GM21515 (cell line): ENCODE measurements at regions not wholly inside any gene's neighbourhood (a gene's known extent, or its start where the extent isn't known, plus 50 kb on each side); places are given as distances from the start of the nearest gene placed in this dataset.

Source experiments
- ATAC-seq: cut with Tn5 transposase; IDR thresholded peaks from one replicate; pipeline ENCODE4 v1.9.1; 2021; ENCODE audit not compliant: unreplicated experiment

- no peak for ATAC-seq
These were observed 50.0 kb upstream of the BET1 start for GRCh38 chr7:94054130-94054529.

DNA sequence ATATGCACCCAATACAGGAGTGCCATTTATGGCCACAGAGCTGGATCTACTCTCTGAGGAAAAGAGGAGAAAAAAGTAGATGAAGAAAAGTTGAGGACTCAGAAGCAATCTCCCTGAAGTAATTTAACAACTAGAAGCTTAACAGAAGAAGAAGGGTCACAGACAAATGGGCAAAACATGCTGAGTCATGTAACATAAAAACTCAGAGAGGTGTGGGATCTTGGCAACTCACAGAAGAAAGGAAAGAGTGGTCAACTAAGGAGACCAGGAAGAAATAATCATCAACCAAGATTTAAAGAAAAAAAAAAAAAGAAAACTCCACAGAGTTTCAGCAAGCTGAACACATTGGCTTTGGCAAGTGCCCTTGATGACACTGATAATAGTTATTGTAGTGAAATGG lies 51.8 kb upstream of the BET1 start:
- ATAC-seq = no peak

DNA sequence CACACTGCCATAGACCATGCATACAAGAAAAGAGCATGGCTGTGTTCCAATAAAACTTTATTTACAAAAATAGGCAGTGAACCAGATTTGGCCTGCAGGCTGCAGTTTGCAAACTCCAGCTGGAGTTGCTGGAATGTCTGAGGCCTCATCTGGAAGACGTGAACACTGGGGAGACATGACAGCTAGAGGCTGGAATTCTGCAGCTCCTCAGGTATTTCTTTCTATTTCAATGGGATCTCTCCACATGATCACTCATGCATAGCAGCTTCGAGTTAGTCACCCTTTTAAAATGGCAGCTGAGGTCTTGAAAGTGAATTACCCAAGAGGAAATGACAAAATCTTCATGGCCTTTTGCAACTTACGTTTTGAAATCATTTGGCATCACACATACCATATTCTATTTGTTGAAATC lies 52.6 kb upstream of the BET1 start:
- no peak for ATAC-seq

- ATAC-seq = no peak
These were observed 53.8 kb upstream of the BET1 start for GRCh38 chr7:94057955-94058354.

- ATAC-seq = peak; percentile 71
These were observed 55.6 kb upstream of the BET1 start for GRCh38 chr7:94059746-94060145.

- ATAC-seq = no peak
These were observed 56.6 kb upstream of the BET1 start for GRCh38 chr7:94060752-94061151.

DNA sequence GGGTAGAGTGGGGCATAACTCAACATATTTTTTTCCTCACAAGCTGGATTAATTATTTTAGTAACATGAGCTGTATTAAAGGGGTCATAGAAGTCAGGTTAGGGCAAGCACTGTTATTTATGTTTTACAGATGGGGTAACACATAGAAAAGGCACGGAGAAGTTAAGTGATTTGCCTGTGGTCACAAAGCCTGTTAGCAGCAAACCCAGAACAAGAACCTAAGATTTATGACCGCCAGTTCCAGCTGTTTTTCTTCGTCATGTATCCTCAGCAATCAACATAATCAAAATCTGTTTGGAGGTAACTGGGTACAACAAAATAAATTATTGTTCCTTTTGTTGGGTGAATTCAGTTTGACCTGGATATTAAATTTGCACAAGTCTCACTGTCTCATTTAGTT lies 57.2 kb upstream of the BET1 start:
- no peak for ATAC-seq

GRCh38 chr7:94062372-94062771 lies 58.2 kb upstream of the BET1 start:
- ATAC-seq = no peak

GRCh38 chr7:94064541-94065191 lies 60.5 kb upstream of the BET1 start:
- ATAC-seq = no peak

- ATAC-seq = no peak
These were observed 62.9 kb upstream of the BET1 start for GRCh38 chr7:94067047-94067446.

DNA sequence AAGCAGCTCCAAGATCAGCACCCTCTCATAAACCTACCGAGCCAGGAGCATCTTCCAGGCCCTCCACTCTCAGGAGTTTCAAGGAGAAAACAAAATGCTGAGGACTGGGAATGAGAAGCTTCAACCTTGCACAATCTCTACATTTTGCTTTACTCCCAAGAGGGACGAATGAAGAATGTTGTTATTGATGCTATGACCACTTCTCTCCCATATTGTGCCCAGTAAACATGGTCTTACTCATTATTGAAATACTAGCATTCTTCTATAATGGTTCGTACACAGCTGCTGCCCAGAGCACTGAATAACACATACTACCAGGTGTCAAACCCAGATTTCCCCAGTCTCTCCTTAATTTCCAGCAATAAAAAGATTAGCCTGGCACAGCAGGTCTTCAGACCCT lies 63.4 kb upstream of the BET1 start:
- no peak for ATAC-seq

- peak; percentile 66 for ATAC-seq
These were observed 65.1 kb upstream of the BET1 start for GRCh38 chr7:94069162-94069739.

- ATAC-seq = no peak
These were observed 76.4 kb upstream of the BET1 start for GRCh38 chr7:94080551-94080950.

GRCh38 chr7:94082126-94082525 lies 78.0 kb upstream of the BET1 start:
- ATAC-seq = no peak

DNA sequence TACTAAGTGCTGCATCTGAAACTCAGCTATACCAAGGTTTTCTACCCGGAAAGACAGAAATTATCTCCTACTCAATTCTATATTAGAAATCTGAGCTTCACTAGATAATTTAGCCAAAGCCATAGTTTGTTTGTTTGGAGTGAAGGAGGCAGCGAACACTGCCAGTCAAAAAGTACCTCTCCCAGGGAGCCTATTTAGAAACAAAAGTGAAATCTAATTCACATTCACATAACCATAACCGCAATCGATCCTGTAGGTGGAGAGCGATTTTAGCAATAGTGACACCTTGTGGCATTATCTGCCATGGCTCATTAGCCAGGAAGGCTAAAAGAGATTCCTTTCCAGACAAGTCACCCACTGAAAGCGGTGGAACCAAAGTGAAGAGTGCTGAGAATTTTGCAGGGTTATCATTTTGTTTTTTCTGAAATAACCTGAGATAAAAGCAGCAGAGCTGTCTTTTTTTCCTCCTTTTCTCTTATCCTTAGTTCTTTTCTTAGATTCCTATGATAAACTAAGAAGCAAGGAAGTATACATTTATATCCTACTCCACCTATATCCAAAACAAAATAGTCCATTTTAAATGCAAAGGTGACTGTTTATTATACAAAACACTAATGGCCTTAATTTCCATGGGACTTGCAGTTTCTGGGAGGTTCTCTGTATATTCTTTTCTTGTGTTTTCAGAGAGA lies 83.7 kb upstream of the BET1 start:
- peak; percentile 98 for ATAC-seq

- no peak for ATAC-seq
These were observed 84.4 kb upstream of the BET1 start for GRCh38 chr7:94088560-94088959.

- ATAC-seq = no peak
These were observed 85.7 kb upstream of the BET1 start for GRCh38 chr7:94089806-94090205.

DNA sequence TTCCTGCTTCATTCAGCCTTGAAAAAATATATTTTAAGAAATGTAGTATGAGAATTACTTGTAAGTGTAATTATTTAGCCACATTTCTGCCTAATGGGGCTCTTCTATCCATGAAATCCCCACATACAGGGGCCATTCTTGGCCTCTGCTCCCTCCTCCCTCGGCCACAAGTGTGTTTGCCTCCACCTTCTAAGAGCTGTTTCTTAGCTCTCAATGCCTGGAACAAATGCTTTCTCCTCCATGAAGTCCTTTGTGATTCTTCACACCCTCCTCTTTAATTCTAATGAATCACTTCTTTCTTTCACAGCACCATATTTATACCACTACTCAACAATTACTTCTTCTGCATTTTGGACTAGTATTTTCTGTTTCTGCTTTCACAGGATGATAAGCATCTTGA lies 88.8 kb upstream of the BET1 start:
- ATAC-seq = no peak

- ATAC-seq = no peak
These were observed 90.1 kb upstream of the BET1 start for GRCh38 chr7:94094298-94094697.

DNA sequence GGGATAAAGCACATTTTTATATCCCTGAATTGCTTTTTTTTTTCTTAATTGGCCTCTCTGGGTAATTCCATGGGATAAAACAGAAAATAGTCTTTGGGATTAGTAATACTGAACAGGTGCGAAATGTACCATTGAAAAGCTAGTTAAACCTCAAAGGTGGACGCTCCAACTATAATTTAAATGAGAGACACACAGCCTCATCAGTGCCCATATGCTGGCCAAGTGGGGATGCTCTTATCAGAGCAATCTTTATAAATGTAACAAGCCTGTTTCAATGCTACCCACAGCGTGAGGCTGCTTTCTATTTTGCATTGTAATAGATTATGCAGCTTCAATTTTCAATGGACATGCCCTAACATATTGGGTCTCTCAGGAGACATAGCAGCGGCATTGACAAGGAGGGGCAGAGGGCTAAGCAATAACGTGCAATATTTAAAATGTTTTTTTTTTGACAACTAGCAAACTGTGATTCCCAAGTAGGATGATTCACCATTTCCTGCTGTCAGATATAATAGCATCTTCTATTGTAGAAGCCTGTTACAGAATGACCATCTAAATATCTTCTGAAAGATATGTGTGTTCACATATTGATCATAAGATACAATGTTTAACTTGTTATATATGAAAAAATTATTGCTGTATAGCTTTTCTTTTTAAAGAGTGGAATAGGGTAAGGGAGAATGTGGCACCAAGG lies 91.3 kb upstream of the BET1 start:
- no peak for ATAC-seq

DNA sequence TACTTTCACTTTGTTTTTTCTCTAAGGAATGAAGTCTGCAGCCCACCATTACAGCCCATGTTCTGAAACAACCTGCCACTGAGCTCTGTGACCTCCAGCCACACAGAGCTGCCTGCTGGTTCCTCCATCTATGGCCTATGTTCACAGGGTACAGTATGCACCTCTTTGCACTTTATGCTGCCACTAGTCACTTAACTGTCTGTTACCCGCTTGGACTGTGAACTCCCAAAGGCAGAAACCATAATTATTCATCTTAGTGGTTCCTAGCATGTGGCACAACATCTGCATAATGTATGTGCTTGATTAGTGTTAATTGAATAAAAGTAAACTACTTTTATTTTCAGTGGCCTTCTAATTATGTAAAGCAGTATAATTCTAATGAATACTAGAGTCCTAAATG lies 95.5 kb upstream of the BET1 start:
- no peak for ATAC-seq

- no peak for ATAC-seq
These were observed 96.7 kb upstream of the BET1 start for GRCh38 chr7:94100723-94101345.
